ENCODE measurements at regions not wholly inside any gene's neighbourhood (a gene's known extent, or its start where the extent isn't known, plus 50 kb on each side); places are given as distances from the start of the nearest gene placed in this dataset.

- no peak for ATAC-seq
Measured at GRCh38 chr4:45442466-45442865, 681.4 kb downstream of the GABRG1 start.

GRCh38 chr4:45438047-45438446 is 685.8 kb downstream of the GABRG1 start:
- TF ChIP-seq OSR1 (CRISPR knock-in tag; IDR thresholded peaks at IDR 0.05) (no peak), ARNTL (CRISPR knock-in tag; IDR thresholded peaks at IDR 0.05; ENCODE audit: borderline replicate concordance, low read depth) (no peak), POU6F1 (CRISPR knock-in tag; IDR thresholded peaks at IDR 0.05; ENCODE audit: borderline replicate concordance, low read depth) (no peak), TSHZ2 (CRISPR knock-in tag; IDR thresholded peaks at IDR 0.05) (no peak), TOX (CRISPR knock-in tag; IDR thresholded peaks at IDR 0.05; ENCODE audit: borderline replicate concordance) (no peak), ZNF70 (CRISPR knock-in tag; IDR thresholded peaks at IDR 0.05) (no peak), CSDC2 (CRISPR knock-in tag; IDR thresholded peaks at IDR 0.05) (no peak)
- ATAC-seq, result no peak

More at GRCh38 chr4:45442466-45442865, 681.4 kb downstream of the GABRG1 start:
- TF ChIP-seq ESRRG (CRISPR knock-in tag; IDR thresholded peaks at IDR 0.05) (no peak), CREB5 (CRISPR knock-in tag; IDR thresholded peaks at IDR 0.05; ENCODE audit: low read depth) (no peak), BACH2 (CRISPR knock-in tag; IDR thresholded peaks at IDR 0.05; ENCODE audit: borderline replicate concordance) (no peak), OSR1 (CRISPR knock-in tag; IDR thresholded peaks at IDR 0.05) (no peak), SNAI2 (CRISPR knock-in tag; IDR thresholded peaks at IDR 0.05) (no peak), TSHZ2 (CRISPR knock-in tag; IDR thresholded peaks at IDR 0.05) (no peak), CSRNP3 (CRISPR knock-in tag; IDR thresholded peaks at IDR 0.05) (no peak), ZFP3 (CRISPR knock-in tag; IDR thresholded peaks at IDR 0.05) (no peak), TCF4 (CRISPR knock-in tag; IDR thresholded peaks at IDR 0.05; ENCODE audit: borderline replicate concordance) (no peak), PPARA (CRISPR knock-in tag; IDR thresholded peaks at IDR 0.05; ENCODE audit: borderline replicate concordance) (no peak), RARB (CRISPR knock-in tag; IDR thresholded peaks at IDR 0.05) (no peak), ZNF70 (CRISPR knock-in tag; IDR thresholded peaks at IDR 0.05) (no peak), POU6F1 (CRISPR knock-in tag; IDR thresholded peaks at IDR 0.05; ENCODE audit: borderline replicate concordance, low read depth) (no peak), TOX (CRISPR knock-in tag; IDR thresholded peaks at IDR 0.05; ENCODE audit: borderline replicate concordance) (no peak), ARNTL (CRISPR knock-in tag; IDR thresholded peaks at IDR 0.05; ENCODE audit: borderline replicate concordance, low read depth) (no peak), GLIS3 (CRISPR knock-in tag; IDR thresholded peaks at IDR 0.05) (no peak), ZNF8 (CRISPR knock-in tag; IDR thresholded peaks at IDR 0.05) (no peak)

Measured in SK-N-SH treated with all-trans-retinoic acid at 6 μM for 48 hours (cell line).